ENCODE measurements at regions not wholly inside any gene's neighbourhood (a gene's known extent, or its start where the extent isn't known, plus 50 kb on each side); places are given as distances from the start of the nearest gene placed in this dataset.

DNA sequence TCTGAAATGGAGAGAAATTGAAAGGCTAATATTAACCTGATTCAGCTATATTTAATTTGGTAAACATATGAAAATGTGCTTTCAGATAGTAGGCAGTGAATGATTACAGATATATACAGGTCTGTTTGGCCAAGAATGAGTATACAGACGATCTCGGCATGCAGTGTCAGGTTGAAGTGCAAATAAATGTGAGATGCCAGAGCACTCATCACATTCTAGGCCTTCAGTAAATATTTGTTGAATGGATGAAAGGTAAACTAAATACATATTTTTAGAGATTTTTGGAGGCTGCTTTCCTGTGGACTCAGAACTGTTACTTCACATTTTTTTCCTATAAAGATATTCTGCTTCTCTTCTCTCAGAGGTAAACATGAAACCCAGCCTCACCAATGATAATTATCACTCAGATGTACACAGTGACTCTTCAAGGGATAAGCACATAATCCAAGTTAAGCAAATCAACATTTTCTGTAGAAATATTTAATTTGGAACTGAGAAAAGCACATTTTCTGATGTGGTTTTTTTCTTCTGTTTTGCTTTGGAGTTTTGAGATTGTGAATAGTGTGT is 702.9 kb downstream of the BRINP3 start:
- Histone ChIP-seq H3K79me1 (ENCODE audit: low read length) (no peaks in the 10 kb centered on the region), H3K4me3 (ENCODE audit: low read depth, low read length) (no peak overlapping the region), H3K18ac (ENCODE audit: low read length) (no peak overlapping the region), H3K36me3 (ENCODE audit: control insufficient read depth in 1 of 2, insufficient read depth in 2 of 2, low read length in 2 of 2) (no peaks in the 10 kb centered on the region), H3K9ac (ENCODE audit: low read length) (no peak overlapping the region), H3K4me2 (ENCODE audit: low read length) (no peak overlapping the region), H3K4ac (ENCODE audit: low read depth, low read length) (no peak overlapping the region), H2BK120ac (ENCODE audit: insufficient read depth, low read length, poor library complexity) (no peak overlapping the region), H3K27me3 (ENCODE audit: insufficient read depth, low read length) (no peaks in the 10 kb centered on the region), H3K9me3 (ENCODE audit: insufficient read depth, low read depth, low read length) (no peaks in the 10 kb centered on the region), H3K14ac (ENCODE audit: low read length) (no peak overlapping the region), H2AFZ (ENCODE audit: insufficient read depth, low read length, poor library complexity) (no peak overlapping the region), H2AK5ac (ENCODE audit: low read length) (no peak overlapping the region), H3K27ac (ENCODE audit: low read depth, low read length) (no peak overlapping the region), H4K8ac (ENCODE audit: low read depth, low read length) (no peak overlapping the region), H3K23ac (ENCODE audit: low read length) (no peak overlapping the region), H2BK12ac (ENCODE audit: low read length) (no peak overlapping the region), H4K91ac (ENCODE audit: low read depth, low read length) (no peak overlapping the region), H3K79me2 (ENCODE audit: control insufficient read depth, insufficient read depth, low read length, poor library complexity) (no peaks in the 10 kb centered on the region), H3K4me1 (ENCODE audit: control insufficient read depth in 1 of 2, insufficient read depth in 2 of 2, low read length in 2 of 2) (no peaks in the 10 kb centered on the region), H4K12ac (ENCODE audit: low read depth, low read length) (no peak overlapping the region), H2BK5ac (ENCODE audit: low read depth, low read length, poor library complexity) (no peak overlapping the region)
- DNase-seq, result peak in 1 of 2 donors; percentile 14
- no CpG with 5 or more reads among the region's 2 CpGs for WGBS (ENCODE audit: extremely low coverage, insufficient coverage, insufficient read length)

GRCh38 chr1:189775343-189775742 is 702.3 kb downstream of the BRINP3 start:
- Histone ChIP-seq H4K12ac (ENCODE audit: low read depth, low read length) (no peak overlapping the region), H4K8ac (ENCODE audit: low read depth, low read length) (no peak overlapping the region), H2BK5ac (ENCODE audit: low read depth, low read length, poor library complexity) (no peak overlapping the region), H3K4ac (ENCODE audit: low read depth, low read length) (no peak overlapping the region), H3K23ac (ENCODE audit: low read length) (no peak overlapping the region), H2BK12ac (ENCODE audit: low read length) (no peak overlapping the region), H3K4me2 (ENCODE audit: low read length) (no peak overlapping the region), H3K36me3 (ENCODE audit: control insufficient read depth in 1 of 2, insufficient read depth in 2 of 2, low read length in 2 of 2) (no peaks in the 10 kb centered on the region), H3K4me1 (ENCODE audit: control insufficient read depth in 1 of 2, insufficient read depth in 2 of 2, low read length in 2 of 2) (no peaks in the 10 kb centered on the region), H4K91ac (ENCODE audit: low read depth, low read length) (no peak overlapping the region), H2BK120ac (ENCODE audit: insufficient read depth, low read length, poor library complexity) (no peak overlapping the region), H2AK5ac (ENCODE audit: low read length) (no peak overlapping the region), H3K27ac (ENCODE audit: low read depth, low read length) (no peak overlapping the region), H2AFZ (ENCODE audit: insufficient read depth, low read length, poor library complexity) (no peak overlapping the region), H3K27me3 (ENCODE audit: insufficient read depth, low read length) (no peaks in the 10 kb centered on the region), H3K18ac (ENCODE audit: low read length) (no peak overlapping the region), H3K9me3 (ENCODE audit: insufficient read depth, low read depth, low read length) (no peaks in the 10 kb centered on the region), H3K79me1 (ENCODE audit: low read length) (no peaks in the 10 kb centered on the region), H3K79me2 (ENCODE audit: control insufficient read depth, insufficient read depth, low read length, poor library complexity) (no peaks in the 10 kb centered on the region), H3K4me3 (ENCODE audit: low read depth, low read length) (no peak overlapping the region), H3K9ac (ENCODE audit: low read length) (no peak overlapping the region), H3K14ac (ENCODE audit: low read length) (no peak overlapping the region)
- WGBS (ENCODE audit: extremely low coverage, insufficient coverage, insufficient read length), result no CpG with 5 or more reads among the region's 1 CpG
- peak; percentile 43 to 84 for DNase-seq

DNA sequence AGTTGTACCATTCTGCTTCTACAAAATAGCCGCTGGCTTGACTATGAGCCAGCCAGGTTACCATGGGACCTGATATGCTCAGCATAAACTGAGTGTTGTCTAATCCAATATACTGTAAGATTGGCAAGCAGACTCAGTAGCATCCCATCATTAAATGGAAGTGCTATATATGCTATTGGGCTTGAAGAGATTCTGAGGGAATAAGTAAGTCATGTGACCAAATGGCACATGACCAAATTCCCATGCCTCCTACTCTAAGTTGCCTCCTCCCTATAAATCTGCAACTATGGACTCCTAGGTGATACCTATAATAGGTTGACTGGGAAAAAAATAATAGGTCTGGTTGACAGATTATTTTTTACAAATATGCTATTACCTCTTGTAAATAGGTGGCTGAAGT is 698.6 kb downstream of the BRINP3 start:
- no peak overlapping the region for H3K4ac ChIP-seq (ENCODE audit: low read depth, low read length)
- H3K27ac ChIP-seq (ENCODE audit: low read depth, low read length), result no peak overlapping the region
- H3K79me1 ChIP-seq (ENCODE audit: low read length), result no peaks in the 10 kb centered on the region
- H3K79me2 ChIP-seq (ENCODE audit: control insufficient read depth, insufficient read depth, low read length, poor library complexity), result no peaks in the 10 kb centered on the region
- H4K12ac ChIP-seq (ENCODE audit: low read depth, low read length), result no peak overlapping the region
- H3K27me3 ChIP-seq (ENCODE audit: insufficient read depth, low read length), result no peaks in the 10 kb centered on the region
- H3K18ac ChIP-seq (ENCODE audit: low read length), result no peak overlapping the region
- WGBS (ENCODE audit: extremely low coverage, insufficient coverage, insufficient read length), result no CpG with 5 or more reads among the region's 1 CpG
- H4K8ac ChIP-seq (ENCODE audit: low read depth, low read length), result no peak overlapping the region
- H4K91ac ChIP-seq (ENCODE audit: low read depth, low read length), result no peak overlapping the region
- H3K23ac ChIP-seq (ENCODE audit: low read length), result no peak overlapping the region
- H3K9ac ChIP-seq (ENCODE audit: low read length), result no peak overlapping the region
- H2BK5ac ChIP-seq (ENCODE audit: low read depth, low read length, poor library complexity), result no peak overlapping the region
- H3K14ac ChIP-seq (ENCODE audit: low read length), result no peak overlapping the region
- H2AK5ac ChIP-seq (ENCODE audit: low read length), result no peak overlapping the region
- no peak overlapping the region for H3K4me3 ChIP-seq (ENCODE audit: low read depth, low read length)
- no peaks in the 10 kb centered on the region for H3K9me3 ChIP-seq (ENCODE audit: insufficient read depth, low read depth, low read length)
- H2BK12ac ChIP-seq (ENCODE audit: low read length), result no peak overlapping the region
- H3K36me3 ChIP-seq (ENCODE audit: control insufficient read depth in 1 of 2, insufficient read depth in 2 of 2, low read length in 2 of 2), result no peaks in the 10 kb centered on the region
- no peak overlapping the region for H3K4me2 ChIP-seq (ENCODE audit: low read length)
- no peak for DNase-seq
- H2AFZ ChIP-seq (ENCODE audit: insufficient read depth, low read length, poor library complexity), result no peak overlapping the region
- no peaks in the 10 kb centered on the region for H3K4me1 ChIP-seq (ENCODE audit: control insufficient read depth in 1 of 2, insufficient read depth in 2 of 2, low read length in 2 of 2)
- H2BK120ac ChIP-seq (ENCODE audit: insufficient read depth, low read length, poor library complexity), result no peak overlapping the region

DNA sequence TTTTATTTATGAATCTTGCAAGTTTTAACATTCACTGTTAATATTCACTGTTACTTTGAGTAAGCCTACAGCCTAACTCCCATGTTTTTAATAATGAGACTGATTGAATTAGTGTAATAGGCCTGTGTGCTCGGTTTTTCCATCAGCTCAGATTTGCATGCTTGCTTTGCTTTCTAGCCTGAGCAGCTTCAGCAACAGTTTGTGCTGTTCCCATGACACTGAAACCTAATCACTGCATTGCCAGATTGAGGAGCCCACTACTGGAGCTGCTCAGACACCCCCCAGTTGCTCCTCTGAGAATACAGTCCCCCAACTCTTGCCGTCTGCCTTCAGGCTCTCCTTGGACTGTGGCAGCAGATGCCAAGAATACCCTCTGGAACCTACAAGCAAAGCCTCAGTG is 695.4 kb downstream of the BRINP3 start:
- Histone ChIP-seq H3K18ac (ENCODE audit: low read length) (no peak overlapping the region), H3K4ac (ENCODE audit: low read depth, low read length) (no peak overlapping the region)
- whole genome bisulfite sequencing (ENCODE audit: extremely low coverage, insufficient coverage, insufficient read length), result no CpG with 5 or more reads among the region's 2 CpGs

More for the DNA sequence above, 695.4 kb downstream of the BRINP3 start:
- Histone ChIP-seq H3K4me1 (ENCODE audit: control insufficient read depth in 1 of 2, insufficient read depth in 2 of 2, low read length in 2 of 2) (no peaks in the 10 kb centered on the region), H3K79me1 (ENCODE audit: low read length) (no peaks in the 10 kb centered on the region), H3K9me3 (ENCODE audit: insufficient read depth, low read depth, low read length) (no peaks in the 10 kb centered on the region), H4K8ac (ENCODE audit: low read depth, low read length) (no peak overlapping the region), H3K4me2 (ENCODE audit: low read length) (no peak overlapping the region), H3K36me3 (ENCODE audit: control insufficient read depth in 1 of 2, insufficient read depth in 2 of 2, low read length in 2 of 2) (no peaks in the 10 kb centered on the region), H2BK5ac (ENCODE audit: low read depth, low read length, poor library complexity) (no peak overlapping the region), H2BK12ac (ENCODE audit: low read length) (no peak overlapping the region), H3K23ac (ENCODE audit: low read length) (no peak overlapping the region), H4K91ac (ENCODE audit: low read depth, low read length) (no peak overlapping the region), H3K14ac (ENCODE audit: low read length) (no peak overlapping the region), H2BK120ac (ENCODE audit: insufficient read depth, low read length, poor library complexity) (no peak overlapping the region), H3K27ac (ENCODE audit: low read depth, low read length) (no peak overlapping the region), H3K9ac (ENCODE audit: low read length) (no peak overlapping the region), H4K12ac (ENCODE audit: low read depth, low read length) (no peak overlapping the region), H3K4me3 (ENCODE audit: low read depth, low read length) (no peak overlapping the region), H3K27me3 (ENCODE audit: insufficient read depth, low read length) (no peaks in the 10 kb centered on the region), H2AFZ (ENCODE audit: insufficient read depth, low read length, poor library complexity) (no peak overlapping the region), H3K79me2 (ENCODE audit: control insufficient read depth, insufficient read depth, low read length, poor library complexity) (no peaks in the 10 kb centered on the region), H2AK5ac (ENCODE audit: low read length) (no peak overlapping the region)
- DNase-seq, result no peak

Data from trophoblast cell (in vitro differentiated cells and primary cell).